ENCODE measurements at regions not wholly inside any gene's neighbourhood (a gene's known extent, or its start where the extent isn't known, plus 50 kb on each side); places are given as distances from the start of the nearest gene placed in this dataset.

GRCh38 chr13:80504453-80504852 is 163.5 kb upstream of the SPRY2 start:
- H3K4me3 Mint-ChIP-seq = no peak overlapping the region
- Histone ChIP-seq H3K27me3 (ENCODE audit: control insufficient read depth in 2 of 2, insufficient read depth in 2 of 2, low read length in 2 of 2) (no peaks in the 10 kb centered on the region), H3K4me3 (replicated peaks in 1 of 3; ENCODE audit: low read depth in 2 of 3, low read length in 3 of 3) (no peak overlapping the region), H3K9me3 (replicated peaks in 1 of 2; ENCODE audit: control insufficient read depth in 1 of 2, insufficient read depth in 1 of 2, low read length in 2 of 2) (no peaks in the 10 kb centered on the region), H4K20me1 (ENCODE audit: insufficient read depth, low read length) (no peaks in the 10 kb centered on the region), H3K27ac (ENCODE audit: low read depth in 1 of 2, low read length in 2 of 2) (no peak overlapping the region), H3K4me1 (ENCODE audit: control insufficient read depth in 1 of 2, insufficient read depth in 2 of 2, low read length in 2 of 2) (no peaks in the 10 kb centered on the region), H3K9ac (ENCODE audit: insufficient read depth, low read length, poor library complexity, severe bottlenecking) (no peak overlapping the region), H3K4me2 (replicated peaks; ENCODE audit: extremely low read depth, low read length, poor library complexity, severe bottlenecking) (no peak overlapping the region), H3K79me2 (ENCODE audit: insufficient read depth, low read length) (no peaks in the 10 kb centered on the region), H2AFZ (ENCODE audit: insufficient read depth, low read depth, low read length, poor library complexity, severe bottlenecking) (no peak overlapping the region), H3K36me3 (replicated peaks in 1 of 2; ENCODE audit: control insufficient read depth in 1 of 2, insufficient read depth in 2 of 2, low read length in 2 of 2) (no peaks in the 10 kb centered on the region)
- H3K27ac Mint-ChIP-seq = no peak overlapping the region
- no peaks in the 10 kb centered on the region for H3K4me1 Mint-ChIP-seq
- WGBS (ENCODE audit: insufficient coverage) = no CpG with 5 or more reads among the region's 4 CpGs
- H3K36me3 Mint-ChIP-seq = no peaks in the 10 kb centered on the region
- TF ChIP-seq, protein P1, sequence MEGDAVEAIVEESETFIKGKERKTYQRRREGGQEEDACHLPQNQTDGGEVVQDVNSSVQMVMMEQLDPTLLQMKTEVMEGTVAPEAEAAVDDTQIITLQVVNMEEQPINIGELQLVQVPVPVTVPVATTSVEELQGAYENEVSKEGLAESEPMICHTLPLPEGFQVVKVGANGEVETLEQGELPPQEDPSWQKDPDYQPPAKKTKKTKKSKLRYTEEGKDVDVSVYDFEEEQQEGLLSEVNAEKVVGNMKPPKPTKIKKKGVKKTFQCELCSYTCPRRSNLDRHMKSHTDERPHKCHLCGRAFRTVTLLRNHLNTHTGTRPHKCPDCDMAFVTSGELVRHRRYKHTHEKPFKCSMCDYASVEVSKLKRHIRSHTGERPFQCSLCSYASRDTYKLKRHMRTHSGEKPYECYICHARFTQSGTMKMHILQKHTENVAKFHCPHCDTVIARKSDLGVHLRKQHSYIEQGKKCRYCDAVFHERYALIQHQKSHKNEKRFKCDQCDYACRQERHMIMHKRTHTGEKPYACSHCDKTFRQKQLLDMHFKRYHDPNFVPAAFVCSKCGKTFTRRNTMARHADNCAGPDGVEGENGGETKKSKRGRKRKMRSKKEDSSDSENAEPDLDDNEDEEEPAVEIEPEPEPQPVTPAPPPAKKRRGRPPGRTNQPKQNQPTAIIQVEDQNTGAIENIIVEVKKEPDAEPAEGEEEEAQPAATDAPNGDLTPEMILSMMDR (IDR thresholded peaks at IDR 0.05) = no peak
- peaks cover 0 to 16% (median 10%) of the 10 kb centered on the region in 7 donors for H3K9me3 Mint-ChIP-seq
- intact Hi-C loops (cut with micrococcal nuclease) = no loop called here
- H3K27me3 Mint-ChIP-seq (ENCODE audit: low read depth in 3 of 3) = no peaks in the 10 kb centered on the region
- DNase-seq = no peak

- Histone ChIP-seq H4K20me1 (ENCODE audit: insufficient read depth, low read length) (no peaks in the 10 kb centered on the region), H3K9ac (ENCODE audit: insufficient read depth, low read length, poor library complexity, severe bottlenecking) (no peak overlapping the region), H3K4me1 (ENCODE audit: control insufficient read depth in 1 of 2, insufficient read depth in 2 of 2, low read length in 2 of 2) (no peaks in the 10 kb centered on the region), H3K9me3 (replicated peaks in 1 of 2; ENCODE audit: control insufficient read depth in 1 of 2, insufficient read depth in 1 of 2, low read length in 2 of 2) (no peaks in the 10 kb centered on the region), H3K79me2 (ENCODE audit: insufficient read depth, low read length) (no peaks in the 10 kb centered on the region), H3K27me3 (ENCODE audit: control insufficient read depth in 2 of 2, insufficient read depth in 2 of 2, low read length in 2 of 2) (no peaks in the 10 kb centered on the region), H3K4me3 (replicated peaks in 1 of 3; ENCODE audit: low read depth in 2 of 3, low read length in 3 of 3) (no peak overlapping the region), H3K36me3 (replicated peaks in 1 of 2; ENCODE audit: control insufficient read depth in 1 of 2, insufficient read depth in 2 of 2, low read length in 2 of 2) (no peaks in the 10 kb centered on the region), H3K4me2 (replicated peaks; ENCODE audit: extremely low read depth, low read length, poor library complexity, severe bottlenecking) (no peak overlapping the region), H2AFZ (ENCODE audit: insufficient read depth, low read depth, low read length, poor library complexity, severe bottlenecking) (no peak overlapping the region), H3K27ac (ENCODE audit: low read depth in 1 of 2, low read length in 2 of 2) (no peak overlapping the region)
- Mint-ChIP-seq H3K9me3 (peaks cover 0 to 16% (median 10%) of the 10 kb centered on the region in 7 donors), H3K4me1 (no peaks in the 10 kb centered on the region), H3K4me3 (no peak overlapping the region), H3K27me3 (ENCODE audit: low read depth in 3 of 3) (no peaks in the 10 kb centered on the region), H3K36me3 (no peaks in the 10 kb centered on the region), H3K27ac (no peak overlapping the region)
- TF ChIP-seq, protein P1 (IDR thresholded peaks at IDR 0.05) = no peak
- DNase-seq = no peak
- intact Hi-C loops (cut with micrococcal nuclease) = no loop called here
Measured at GRCh38 chr13:80502359-80502758, 161.4 kb upstream of the SPRY2 start.

Data from CD14-positive monocyte (primary cell).